SKM-1 (cell line): ENCODE measurements at regions not wholly inside any gene's neighbourhood (a gene's known extent, or its start where the extent isn't known, plus 50 kb on each side); places are given as distances from the start of the nearest gene placed in this dataset.

Experiments used
- DNase-seq: peaks from one replicate; lab custom pipeline; 2025; ENCODE audit not compliant: unreplicated experiment; lab: John Stamatoyannopoulos, UW

GRCh38 chr11:115007851-115008250 lies 329.5 kb downstream of the NXPE2 start:
- no peak for DNase-seq

GRCh38 chr11:115008799-115009198 lies 330.5 kb downstream of the NXPE2 start:
- DNase-seq = no peak

- DNase-seq = no peak
These were observed 339.2 kb downstream of the NXPE2 start for GRCh38 chr11:115017529-115017928.

- no peak for DNase-seq
These were observed 351.8 kb downstream of the NXPE2 start for GRCh38 chr11:115030166-115030565.

GRCh38 chr11:115036406-115037180 lies 358.3 kb downstream of the NXPE2 start:
- no peak for DNase-seq

GRCh38 chr11:115042002-115042401 lies 363.7 kb downstream of the NXPE2 start:
- DNase-seq = no peak

GRCh38 chr11:115047631-115048030 lies 369.3 kb downstream of the NXPE2 start:
- no peak for DNase-seq

GRCh38 chr11:115049796-115050195 lies 371.5 kb downstream of the NXPE2 start:
- DNase-seq = no peak

GRCh38 chr11:115050756-115051155 lies 372.4 kb downstream of the NXPE2 start:
- DNase-seq = no peak

- DNase-seq = no peak
These were observed 373.7 kb downstream of the NXPE2 start for GRCh38 chr11:115051938-115052590.

GRCh38 chr11:115052601-115053000 lies 374.3 kb downstream of the NXPE2 start:
- no peak for DNase-seq

GRCh38 chr11:115054570-115055538 lies 376.5 kb downstream of the NXPE2 start:
- DNase-seq = no peak

- DNase-seq = no peak
These were observed 378.2 kb downstream of the NXPE2 start for GRCh38 chr11:115056514-115056913.

- no peak for DNase-seq
These were observed 382.5 kb downstream of the NXPE2 start for GRCh38 chr11:115060840-115061239.

GRCh38 chr11:115065314-115065713 lies 387.0 kb downstream of the NXPE2 start:
- no peak for DNase-seq

GRCh38 chr11:115065830-115066664 lies 387.7 kb downstream of the NXPE2 start:
- no peak for DNase-seq

- DNase-seq = no peak
These were observed 389.1 kb downstream of the NXPE2 start for GRCh38 chr11:115067471-115067870.

GRCh38 chr11:115067900-115068530 lies 389.7 kb downstream of the NXPE2 start:
- DNase-seq = no peak

GRCh38 chr11:115069599-115069998 lies 391.3 kb downstream of the NXPE2 start:
- DNase-seq = no peak

GRCh38 chr11:115075356-115075755 lies 397.0 kb downstream of the NXPE2 start:
- DNase-seq = no peak
